HL-60 (cell line): ENCODE measurements at regions not wholly inside any gene's neighbourhood (a gene's known extent, or its start where the extent isn't known, plus 50 kb on each side); places are given as distances from the start of the nearest gene placed in this dataset.

Experiments used
- CTCF ChIP-seq: IDR thresholded peaks from one replicate; pipeline ENCODE4 v1.5.1; 2011; ENCODE audit warnings: low read length, control low read depth, inconsistent platforms; ENCODE audit not compliant: insufficient read depth
- GABPA ChIP-seq: IDR thresholded peaks from 2 replicates; pipeline ENCODE4 v1.6.1; 2012; ENCODE audit warnings: low read depth
- POLR2AphosphoS5 ChIP-seq: IDR thresholded peaks from 2 replicates; pipeline ENCODE4 v1.6.1; 2012; ENCODE audit warnings: low read depth
- REST ChIP-seq: IDR thresholded peaks from 2 replicates; pipeline ENCODE4 v1.6.1; 2012; ENCODE audit warnings: low read depth; ENCODE audit not compliant: insufficient replicate concordance
- SPI1 ChIP-seq: IDR thresholded peaks from 2 replicates; pipeline ENCODE4 v1.6.1; 2012; ENCODE audit warnings: low read depth, mild to moderate bottlenecking, borderline replicate concordance

GRCh38 chr5:3392306-3392939 is 203.2 kb upstream of the IRX1 start:
- TF ChIP-seq CTCF (no peak), SPI1 (no peak), POLR2AphosphoS5 (no peak), REST (no peak), GABPA (no peak)
